ENCODE measurements at regions not wholly inside any gene's neighbourhood (a gene's known extent, or its start where the extent isn't known, plus 50 kb on each side); places are given as distances from the start of the nearest gene placed in this dataset.

- TF ChIP-seq CTCF (conservative IDR thresholded peaks at IDR 0.05; ENCODE audit: low read length) = no peak
- no peak for TF ChIP-seq EZH2phosphoT487 (IDR thresholded peaks at IDR 0.05; ENCODE audit: borderline replicate concordance, low read depth, low read length)
These were observed 678.3 kb upstream of the EEF2KMT start for GRCh38 chr16:5775916-5776315.
